GM23248 (cell line): ENCODE measurements at regions not wholly inside any gene's neighbourhood (a gene's known extent, or its start where the extent isn't known, plus 50 kb on each side); places are given as distances from the start of the nearest gene placed in this dataset.

Source experiments
- DNase-seq: peaks from one replicate; pipeline ENCODE4 v3.0.0-alpha.2; 2015
- H2AFZ ChIP-seq: fragments of 200-600 bp; sonication (generic); 2 replicates; pipeline ENCODE4 v1.6.1; 2016; ENCODE audit warnings: antibody characterized with exemption
- H3F3A ChIP-seq: fragments of 200-600 bp; sonication (generic); 2 replicates; pipeline ENCODE4 v1.6.1; 2016; ENCODE audit warnings: mild to moderate bottlenecking, antibody characterized with exemption, mixed run types; ENCODE audit not compliant: insufficient read depth
- H3K27ac ChIP-seq: fragments of 200-600 bp; sonication (generic); 2 replicates; pipeline ENCODE4 v1.5.1; 2016; ENCODE audit warnings: mild to moderate bottlenecking
- H3K27me3 ChIP-seq: fragments of 200-600 bp; sonication (generic); replicated peaks from 2 replicates; pipeline ENCODE4 v1.6.1; 2016; ENCODE audit warnings: mild to moderate bottlenecking; ENCODE audit not compliant: insufficient read depth
- H3K36me3 ChIP-seq: fragments of 200-600 bp; sonication (generic); 2 replicates; pipeline ENCODE4 v1.6.1; 2016; ENCODE audit warnings: low read depth, mild to moderate bottlenecking
- H3K4me1 ChIP-seq: fragments of 200-600 bp; sonication (generic); 2 replicates; pipeline ENCODE4 v1.6.1; 2016; ENCODE audit warnings: mild to moderate bottlenecking; ENCODE audit not compliant: insufficient read depth
- H3K4me2 ChIP-seq: fragments of 200-600 bp; sonication (generic); one replicate; pipeline ENCODE4 v1.6.1; 2016; ENCODE audit warnings: mild to moderate bottlenecking; ENCODE audit not compliant: unreplicated experiment
- H3K4me3 ChIP-seq: fragments of 200-600 bp; sonication (generic); 2 replicates; pipeline ENCODE4 v1.5.1; 2016; ENCODE audit warnings: mild to moderate bottlenecking
- H3K79me2 ChIP-seq: fragments of 200-600 bp; sonication (generic); 2 replicates; pipeline ENCODE4 v1.6.1; 2016; ENCODE audit warnings: mild to moderate bottlenecking; ENCODE audit not compliant: insufficient read depth
- H3K9ac ChIP-seq: fragments of 200-600 bp; sonication (generic); 2 replicates; pipeline ENCODE4 v1.6.1; 2016; ENCODE audit warnings: mild to moderate bottlenecking
- H3K9me2 ChIP-seq: fragments of 200-600 bp; sonication (generic); 2 replicates; pipeline ENCODE4 v1.6.1; 2016; ENCODE audit warnings: mixed run types, mild to moderate bottlenecking, moderate library complexity; ENCODE audit not compliant: insufficient read depth
- H3K9me3 ChIP-seq: fragments of 200-600 bp; sonication (generic); one replicate; pipeline ENCODE4 v1.6.1; 2017; ENCODE audit warnings: low read depth
- H4K20me1 ChIP-seq: fragments of 200-600 bp; sonication (generic); 2 replicates; pipeline ENCODE4 v1.6.0; 2016; ENCODE audit not compliant: insufficient read depth
- EZH2 ChIP-seq: fragments of 200-600 bp; sonication (generic); IDR thresholded peaks from 2 replicates; pipeline ENCODE4 v1.6.1; 2018; ENCODE audit warnings: antibody characterized with exemption, mild to moderate bottlenecking; ENCODE audit not compliant: insufficient read depth, poor library complexity, severe bottlenecking
- EZH2phosphoT487 ChIP-seq: fragments of 200-600 bp; sonication (generic); IDR thresholded peaks from 2 replicates; pipeline ENCODE4 v1.6.1; 2018; ENCODE audit warnings: antibody characterized with exemption, moderate library complexity, mild to moderate bottlenecking, low read depth; ENCODE audit not compliant: insufficient read depth
- WGBS, 2 experiments: methylation state at CpG; one replicate each; pipeline ENCODE4 v1.1.6; 2015 to 2017; ENCODE audit warnings: low lambda C conversion rate in 2 of 2, low coverage in 1 of 2; ENCODE audit errors: missing lambda C conversion rate in 2 of 2; 5-methylcytosine and 5-hydroxymethylcytosine counted together
- in situ Hi-C: fragments of 300-500 bp; cut with MboI; formaldehyde crosslinking; loops from 2 replicates; pipeline ENCODE4 v1.15.0; 2020

DNA sequence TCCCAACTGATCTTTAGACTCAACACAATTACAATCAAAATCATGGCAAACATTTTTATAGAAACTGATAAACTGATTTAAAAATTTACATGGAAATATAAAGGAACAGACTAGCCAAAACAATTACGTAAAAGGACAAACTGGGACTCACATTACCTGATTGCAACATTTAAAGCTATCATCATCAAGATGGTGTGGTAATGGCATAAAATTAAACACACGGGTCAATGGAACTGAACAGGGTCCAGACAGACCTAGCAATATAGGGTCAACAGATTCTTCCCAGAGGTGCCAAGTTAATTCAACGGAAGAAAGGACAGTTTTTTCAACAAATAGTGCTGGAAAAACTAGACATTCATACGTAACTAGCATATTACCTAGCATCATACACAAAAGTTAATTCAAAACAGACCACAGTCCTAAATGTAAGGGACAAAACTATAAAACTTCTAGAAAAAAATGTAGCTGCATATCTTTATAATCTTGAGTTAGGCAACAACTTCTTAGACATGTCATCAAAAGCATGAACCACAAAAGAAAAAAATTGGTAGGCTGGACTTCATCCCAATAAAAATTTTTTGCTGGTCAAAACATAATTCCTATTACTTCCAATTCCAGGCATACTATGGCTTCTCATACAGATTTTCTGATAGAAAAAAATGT is 147.4 kb upstream of the BEND6 start:
- no peak for TF ChIP-seq EZH2
- no peak for TF ChIP-seq EZH2phosphoT487
- DNase-seq: peak; percentile 32
- peaks cover 100% of the 10 kb centered on the region for H3K79me2 ChIP-seq
- 87 to 89% methylated on average over 4 of the region's 4 CpGs for WGBS, 2 experiments
- H2AFZ ChIP-seq: no peak overlapping the region
- no peak overlapping the region for H3K9ac ChIP-seq
- H3F3A ChIP-seq: peaks cover 71% of the 10 kb centered on the region
- no peaks in the 10 kb centered on the region for H3K36me3 ChIP-seq
- H3K4me3 ChIP-seq: no peak overlapping the region
- peaks cover 77% of the 10 kb centered on the region for H3K4me1 ChIP-seq
- in situ Hi-C loops: no loop called here
- H3K4me2 ChIP-seq: peak overlapping the region; percentile 13
- H4K20me1 ChIP-seq: peaks cover 12% of the 10 kb centered on the region; the same call in 1 of the 2 replicates
- H3K27ac ChIP-seq: peak overlapping the region; percentile 80
- H3K9me3 ChIP-seq: no peaks in the 10 kb centered on the region
- no peaks in the 10 kb centered on the region for H3K9me2 ChIP-seq
- H3K27me3 ChIP-seq: no peaks in the 10 kb centered on the region

DNA sequence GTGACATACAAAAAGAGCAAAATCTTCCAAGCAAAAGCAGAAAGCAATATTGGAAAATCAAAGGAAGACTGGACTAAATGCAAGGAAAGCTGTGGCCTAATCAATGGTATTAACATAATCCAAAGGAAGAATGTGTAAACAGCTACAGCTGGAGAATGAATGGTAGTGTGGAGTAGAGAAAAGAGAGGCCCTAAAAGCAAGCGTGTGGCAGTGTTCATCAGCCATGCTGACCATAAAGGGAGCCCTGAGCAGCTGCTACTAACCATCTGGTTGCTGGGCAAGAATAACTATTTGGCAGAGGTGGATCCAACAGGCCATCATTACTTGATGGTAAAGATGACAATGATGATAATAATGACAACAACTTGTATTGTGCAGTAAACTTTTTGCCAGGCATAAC is 148.5 kb upstream of the BEND6 start:
- no peak for TF ChIP-seq EZH2
- no peak for TF ChIP-seq EZH2phosphoT487
- in situ Hi-C loops: no loop called here
- H3K4me1 ChIP-seq: peaks cover 82% of the 10 kb centered on the region

DNA sequence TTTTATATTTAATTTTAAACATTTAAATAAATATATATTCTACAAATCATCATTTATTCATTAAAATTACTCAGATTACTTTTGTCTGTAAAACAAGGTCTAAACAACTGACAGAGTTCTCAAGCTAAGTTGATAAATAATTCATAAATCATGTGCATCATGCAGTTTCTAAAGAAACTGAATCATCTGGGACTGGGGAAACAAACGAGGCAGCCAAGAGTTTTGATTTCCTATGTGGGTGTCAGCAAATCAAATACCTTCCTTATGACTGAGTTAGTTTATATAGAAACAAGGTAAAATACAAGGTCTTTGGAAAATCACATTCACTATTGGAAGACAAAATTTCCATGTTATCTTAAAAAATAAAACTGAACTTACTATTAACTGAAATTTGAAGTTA is 149.9 kb upstream of the BEND6 start:
- Histone ChIP-seq H3K79me2 (peaks cover 100% of the 10 kb centered on the region), H3K27ac (peak overlapping the region; percentile 80), H4K20me1 (peaks cover 12% of the 10 kb centered on the region; the same call in 1 of the 2 replicates), H3K9ac (peak overlapping the region; percentile 50), H3K9me2 (no peaks in the 10 kb centered on the region), H3K9me3 (no peaks in the 10 kb centered on the region), H2AFZ (no peak overlapping the region), H3K36me3 (no peaks in the 10 kb centered on the region), H3K27me3 (no peaks in the 10 kb centered on the region), H3K4me2 (peak overlapping the region; percentile 68), H3K4me1 (peaks cover 81% of the 10 kb centered on the region), H3F3A (peaks cover 78% of the 10 kb centered on the region), H3K4me3 (peak overlapping the region; percentile 42; the same call in 1 of the 2 replicates)
- in situ Hi-C loops: no loop called here
- 0 to 2% methylated on average over 1 of the region's 1 CpG for WGBS, 2 experiments
- TF ChIP-seq EZH2 (no peak), EZH2phosphoT487 (no peak)
- peak; percentile 86 for DNase-seq

More for the DNA sequence above, 148.5 kb upstream of the BEND6 start:
- Histone ChIP-seq H3K4me3 (no peak overlapping the region), H3K9me2 (no peaks in the 10 kb centered on the region), H3K4me2 (no peak overlapping the region), H4K20me1 (peaks cover 12% of the 10 kb centered on the region; the same call in 1 of the 2 replicates), H3K9me3 (no peaks in the 10 kb centered on the region), H2AFZ (no peak overlapping the region), H3K36me3 (no peaks in the 10 kb centered on the region), H3K27ac (peak overlapping the region; percentile 80), H3K9ac (no peak overlapping the region), H3K27me3 (no peaks in the 10 kb centered on the region), H3F3A (peaks cover 72% of the 10 kb centered on the region), H3K79me2 (peaks cover 100% of the 10 kb centered on the region)
- DNase-seq: no peak
- WGBS, 2 experiments: 54 to 68% methylated on average over 1 of the region's 1 CpG

DNA sequence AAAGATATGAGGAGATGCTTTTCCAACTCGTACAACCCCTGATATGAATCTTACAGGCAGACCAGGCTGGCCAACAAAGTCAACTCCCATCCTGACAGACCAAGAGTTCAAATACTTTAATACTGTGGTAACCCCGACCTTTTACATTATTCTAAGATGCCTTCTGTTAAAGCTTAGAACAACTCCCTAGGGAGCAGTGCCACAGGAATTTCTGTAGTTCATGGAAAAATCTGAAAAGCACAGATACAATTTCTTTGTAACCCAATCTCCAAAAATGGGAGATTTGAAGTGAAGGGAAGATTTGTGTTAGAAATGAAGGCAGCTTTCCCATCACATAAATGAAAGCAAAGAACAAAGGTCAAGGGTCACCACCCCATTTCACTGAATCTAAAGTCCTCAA is 151.3 kb upstream of the BEND6 start:
- Histone ChIP-seq H3K4me2 (peak overlapping the region; percentile 68), H3K9me2 (no peaks in the 10 kb centered on the region), H3F3A (peaks cover 68% of the 10 kb centered on the region), H3K9ac (no peak overlapping the region), H3K27me3 (no peaks in the 10 kb centered on the region), H3K4me1 (peaks cover 75% of the 10 kb centered on the region), H3K4me3 (peak overlapping the region; percentile 4; the same call in 1 of the 2 replicates), H4K20me1 (peaks cover 6% of the 10 kb centered on the region; the same call in 1 of the 2 replicates), H2AFZ (no peak overlapping the region), H3K27ac (peak overlapping the region; percentile 80), H3K79me2 (peaks cover 100% of the 10 kb centered on the region), H3K9me3 (no peaks in the 10 kb centered on the region), H3K36me3 (no peaks in the 10 kb centered on the region)
- DNase-seq: peak; percentile 85
- WGBS, 2 experiments: 55 to 64% methylated on average over 2 of the region's 2 CpGs
- in situ Hi-C loops: no loop called here
- TF ChIP-seq EZH2phosphoT487 (no peak), EZH2 (no peak)
